Spleen (tissue), 11 donors: ENCODE measurements at regions not wholly inside any gene's neighbourhood (a gene's known extent, or its start where the extent isn't known, plus 50 kb on each side); places are given as distances from the start of the nearest gene placed in this dataset.

Experiments
- DNase-seq: peaks from one replicate; pipeline ENCODE4 v3.0.0-alpha.2; 2020
- H3K27ac ChIP-seq, 8 donors: fragments of 200-600 bp; sonication (generic) in 7 of 8; 1 replicate in 4 of 8; 2 replicates in 4 of 8; pipeline versions ENCODE4 v1.5.0 to v1.8.0; 2016 to 2021; ENCODE audit warnings: inconsistent platforms in 4 of 8, mild to moderate bottlenecking in 4 of 8, moderate library complexity in 1 of 8
- H3K27me3 ChIP-seq, 7 donors: fragments of 200-600 bp; sonication (generic) in 6 of 7; replicated peaks in 1 of 7; 1 replicate in 4 of 7; 2 replicates in 3 of 7; pipeline versions ENCODE4 v1.5.0 to v1.8.0; 2016 to 2021; ENCODE audit warnings: inconsistent platforms in 3 of 7, mild to moderate bottlenecking in 1 of 7
- H3K36me3 ChIP-seq, 6 donors: fragments of 200-600 bp; sonication (generic) in 5 of 6; 1 replicate in 4 of 6; 2 replicates in 2 of 6; pipeline versions ENCODE4 v1.5.0 to v1.8.0; 2016 to 2021; ENCODE audit warnings: inconsistent platforms in 2 of 6
- H3K4me1 ChIP-seq, 6 donors: fragments of 200-600 bp; sonication (generic) in 5 of 6; 1 replicate in 3 of 6; 2 replicates in 3 of 6; pipeline versions ENCODE4 v1.5.0 to v1.8.0; 2016 to 2021; ENCODE audit warnings: inconsistent platforms in 3 of 6
- H3K4me3 ChIP-seq, 8 donors: fragments of 200-600 bp; sonication (generic) in 7 of 8; 1 replicate in 4 of 8; 2 replicates in 4 of 8; pipeline versions ENCODE4 v1.5.0 to v1.8.0; 2016 to 2021; ENCODE audit warnings: inconsistent platforms in 4 of 8, mild to moderate bottlenecking in 4 of 8, moderate library complexity in 2 of 8
- H3K9me3 ChIP-seq, 8 donors: fragments of 200-600 bp; sonication (generic) in 7 of 8; 1 replicate in 4 of 8; 2 replicates in 4 of 8; pipeline versions ENCODE4 v1.5.0 to v1.8.0; 2016 to 2021; ENCODE audit warnings: inconsistent platforms in 4 of 8
- POLR2A ChIP-seq, 3 donors: fragments of 450-650 bp; IDR thresholded peaks; one replicate each; pipeline ENCODE4 v1.5.1; 2017; ENCODE audit warnings: antibody characterized with exemption in 3 of 3, mild to moderate bottlenecking in 1 of 3
- POLR2AphosphoS5 ChIP-seq, 3 donors: sonication (generic); formaldehyde crosslinking; IDR thresholded peaks; one replicate each; pipeline ENCODE4 v1.5.1; 2017; ENCODE audit warnings: antibody characterized with exemption in 3 of 3
- WGBS, 5 donors: extraction: QIAGEN DNeasy Blood & Tissue Kit in 3 of 5; methylation state at CpG; one replicate each; pipeline versions ENCODE4 v1.1.5 to v1.1.7; 2013 to 2018; 5-methylcytosine and 5-hydroxymethylcytosine counted together
- intact Hi-C: fragments of 100-400 bp; cut with DNase I; formaldehyde crosslinking; loops from one replicate; pipeline ENCODE4 v1.15.0; 2023; ENCODE audit warnings: low total_unique reads
- TF ChIP-seq, protein P1 (sequence below), 11 experiments: fragments of 200-600 bp in 7 of 11; fragments of 450-650 bp in 4 of 11; sonication (generic) in 4 of 11; IDR thresholded peaks in 8 of 11; conservative IDR thresholded peaks in 3 of 11; 1 replicate in 7 of 11; 2 replicates in 4 of 11; pipeline versions ENCODE4 v1.4.0 to v1.8.0; 2016 to 2021; ENCODE audit warnings: antibody characterized with exemption in 11 of 11, inconsistent platforms in 4 of 11, mild to moderate bottlenecking in 1 of 11
- donor health status: healthy with polysubstance abuse.
- donor health status: DM: no; HTN: no; CAD: no; lungs with moderate emphysema.
- donor health status: DM: no; HTN: no; CAD: no.
- donor health status: Bipolar disorder and iron deficiency.
- donor health status: healthy.
- donor health status: DM: no; HTN: no; CAD: no.
- donor health status: DM: yes; HTN: yes; CAD: no.

DNA sequence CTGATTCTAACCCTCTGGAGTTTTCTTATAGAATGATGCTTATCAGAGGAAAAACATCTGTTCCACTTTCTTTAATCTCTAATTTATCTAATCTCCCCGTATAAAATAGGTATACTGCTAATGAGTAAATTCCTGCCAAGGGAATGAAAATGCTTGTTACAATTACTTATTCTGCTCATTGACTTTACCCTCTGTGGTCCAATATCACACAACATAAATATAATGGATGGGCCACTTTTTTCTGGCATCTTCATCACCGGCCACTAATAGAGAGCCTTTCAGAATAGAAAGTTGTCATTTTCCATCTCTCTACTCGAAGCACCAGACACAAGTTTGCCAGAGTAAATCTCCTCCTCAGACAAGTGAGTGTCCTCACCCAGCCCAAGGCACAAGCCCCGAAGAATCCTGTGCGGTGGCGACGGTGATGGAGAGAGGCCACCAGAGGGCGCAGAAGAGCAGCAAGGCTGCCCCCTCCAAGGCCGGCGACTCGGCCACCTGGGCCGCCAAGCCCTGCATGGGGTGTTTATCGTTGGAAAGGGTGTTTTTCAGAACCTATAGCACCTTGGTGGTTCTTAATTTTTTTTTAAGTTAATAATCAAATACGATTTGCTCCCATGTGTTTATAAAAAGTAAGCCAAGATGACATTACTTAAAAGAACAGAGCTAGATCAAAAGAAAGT is 212.9 kb upstream of the ARID1B start:
- DNase-seq: peak; percentile 95
- TF ChIP-seq POLR2A (IDR thresholded peaks at IDR 0.05): no peak
- TF ChIP-seq POLR2AphosphoS5 (IDR thresholded peaks at IDR 0.05): peak; percentile 69 to 83 (median 73)
- TF ChIP-seq, protein P1, sequence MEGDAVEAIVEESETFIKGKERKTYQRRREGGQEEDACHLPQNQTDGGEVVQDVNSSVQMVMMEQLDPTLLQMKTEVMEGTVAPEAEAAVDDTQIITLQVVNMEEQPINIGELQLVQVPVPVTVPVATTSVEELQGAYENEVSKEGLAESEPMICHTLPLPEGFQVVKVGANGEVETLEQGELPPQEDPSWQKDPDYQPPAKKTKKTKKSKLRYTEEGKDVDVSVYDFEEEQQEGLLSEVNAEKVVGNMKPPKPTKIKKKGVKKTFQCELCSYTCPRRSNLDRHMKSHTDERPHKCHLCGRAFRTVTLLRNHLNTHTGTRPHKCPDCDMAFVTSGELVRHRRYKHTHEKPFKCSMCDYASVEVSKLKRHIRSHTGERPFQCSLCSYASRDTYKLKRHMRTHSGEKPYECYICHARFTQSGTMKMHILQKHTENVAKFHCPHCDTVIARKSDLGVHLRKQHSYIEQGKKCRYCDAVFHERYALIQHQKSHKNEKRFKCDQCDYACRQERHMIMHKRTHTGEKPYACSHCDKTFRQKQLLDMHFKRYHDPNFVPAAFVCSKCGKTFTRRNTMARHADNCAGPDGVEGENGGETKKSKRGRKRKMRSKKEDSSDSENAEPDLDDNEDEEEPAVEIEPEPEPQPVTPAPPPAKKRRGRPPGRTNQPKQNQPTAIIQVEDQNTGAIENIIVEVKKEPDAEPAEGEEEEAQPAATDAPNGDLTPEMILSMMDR (IDR thresholded peaks at IDR 0.05 in 8 of 11, conservative IDR thresholded peaks at IDR 0.05 in 3 of 11): peak; percentile 73 to 96 (median 88)
- peaks cover 0 to 14% (median 7%) of the 10 kb centered on the region in 6 donors for H3K4me1 ChIP-seq
- WGBS, 5 donors: 6 to 20% (median 9%) methylated on average over 14 of the region's 14 CpGs
- intact Hi-C loops: loop anchor here (10.0 kb wide), 2 partner anchors 121 to 201 kb away; no protein-coding TSS in a partner anchor
- no peak overlapping the region for H3K27ac ChIP-seq
- no peaks in the 10 kb centered on the region for H3K36me3 ChIP-seq
- no peak overlapping the region for H3K4me3 ChIP-seq
- H3K27me3 ChIP-seq: no peaks in the 10 kb centered on the region
- peaks cover 0 to 22% (median 16%) of the 10 kb centered on the region in 8 donors for H3K9me3 ChIP-seq

DNA sequence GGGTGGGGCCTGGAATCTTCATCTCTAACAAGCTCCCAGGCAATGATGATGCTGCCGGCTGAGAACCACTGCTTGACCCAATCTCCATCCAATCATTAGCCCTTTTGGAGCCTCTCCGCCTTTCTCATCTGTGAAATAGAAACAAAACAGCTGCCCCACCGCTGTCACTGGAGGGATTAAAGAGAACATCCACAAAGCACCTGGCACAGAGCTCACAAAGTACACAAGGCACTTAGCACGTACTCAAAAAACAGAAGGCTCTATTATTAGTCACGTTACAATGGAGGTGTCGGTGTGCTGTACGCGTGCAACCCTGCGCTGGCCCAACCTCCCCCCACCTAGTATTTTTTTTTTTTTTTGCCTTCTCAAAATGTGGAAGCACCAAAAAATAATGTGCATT is 213.5 kb upstream of the ARID1B start:
- H3K27me3 ChIP-seq: no peaks in the 10 kb centered on the region
- intact Hi-C loops: loop anchor here (10.0 kb wide), 2 partner anchors 121 to 201 kb away; no protein-coding TSS in a partner anchor
- WGBS, 5 donors: 76 to 82% (median 78%) methylated on average over 9 of the region's 9 CpGs
- no peak for DNase-seq
- peaks cover 0 to 14% (median 7%) of the 10 kb centered on the region in 6 donors for H3K4me1 ChIP-seq
- H3K9me3 ChIP-seq: peaks cover 0 to 18% (median 14%) of the 10 kb centered on the region in 8 donors
- no peak overlapping the region for H3K27ac ChIP-seq
- no peaks in the 10 kb centered on the region for H3K36me3 ChIP-seq
- no peak for TF ChIP-seq POLR2A (IDR thresholded peaks at IDR 0.05)
- TF ChIP-seq POLR2AphosphoS5 (IDR thresholded peaks at IDR 0.05): no peak
- TF ChIP-seq, protein P1 (IDR thresholded peaks at IDR 0.05 in 8 of 11, conservative IDR thresholded peaks at IDR 0.05 in 3 of 11): no peak
- no peak overlapping the region for H3K4me3 ChIP-seq

DNA sequence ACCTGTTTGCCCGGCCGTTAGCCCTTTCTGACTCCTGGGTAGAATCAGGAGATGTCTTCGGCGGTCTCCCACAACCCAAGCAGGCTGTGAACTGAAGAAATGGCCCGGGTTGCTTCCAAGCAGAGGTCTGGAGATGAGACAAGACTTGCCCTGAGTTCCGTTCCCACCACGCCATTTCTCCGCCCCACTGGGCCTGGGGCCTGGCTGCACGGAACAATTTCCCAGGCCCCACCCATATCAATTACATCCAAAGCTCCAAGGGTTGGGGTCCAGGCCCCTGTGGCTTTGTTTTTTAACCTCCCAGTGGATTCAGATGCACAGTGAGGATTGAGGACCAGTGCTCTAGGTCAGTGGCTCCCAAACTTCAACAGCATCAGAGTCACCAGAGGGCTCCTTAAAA is 214.5 kb upstream of the ARID1B start:
- peaks cover 0 to 18% (median 14%) of the 10 kb centered on the region in 8 donors for H3K9me3 ChIP-seq
- TF ChIP-seq POLR2A (IDR thresholded peaks at IDR 0.05) (no peak), POLR2AphosphoS5 (IDR thresholded peaks at IDR 0.05) (no peak)
- TF ChIP-seq, protein P1 (IDR thresholded peaks at IDR 0.05 in 8 of 11, conservative IDR thresholded peaks at IDR 0.05 in 3 of 11): no peak
- intact Hi-C loops: loop anchor here (10.0 kb wide), 2 partner anchors 122 to 202 kb away; no protein-coding TSS in a partner anchor
- 92 to 99% (median 94%) methylated on average over 7 to 9 of the region's 9 CpGs for WGBS, 5 donors
- no peak overlapping the region for H3K27ac ChIP-seq
- no peaks in the 10 kb centered on the region for H3K27me3 ChIP-seq
- H3K36me3 ChIP-seq: no peaks in the 10 kb centered on the region
- peak; percentile 66 for DNase-seq
- peaks cover 0 to 16% (median 7%) of the 10 kb centered on the region in 6 donors for H3K4me1 ChIP-seq
- H3K4me3 ChIP-seq: no peak overlapping the region

DNA sequence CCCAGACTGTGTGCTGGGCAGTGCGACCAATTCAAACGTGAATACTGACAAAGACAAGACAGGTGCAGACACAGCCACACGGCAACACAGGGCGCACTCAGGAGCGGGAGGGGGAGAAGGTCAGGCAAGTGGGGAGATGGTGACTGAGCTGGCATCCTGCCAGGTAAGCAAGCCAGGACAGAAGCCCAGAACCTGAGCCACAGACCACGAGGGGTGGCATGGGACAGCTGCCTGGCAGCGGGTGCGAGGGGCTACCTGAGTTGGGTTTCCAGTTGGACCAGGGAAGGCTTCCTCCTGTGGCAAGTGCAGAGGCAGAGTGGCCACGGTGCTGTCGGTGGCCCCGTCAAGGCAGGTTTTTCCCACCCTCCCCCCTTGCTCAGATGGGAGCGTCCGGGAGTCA is 215.2 kb upstream of the ARID1B start:
- Histone ChIP-seq H3K36me3 (no peaks in the 10 kb centered on the region), H3K9me3 (peaks cover 0 to 18% (median 14%) of the 10 kb centered on the region in 8 donors), H3K4me1 (peaks cover 0 to 22% (median 7%) of the 10 kb centered on the region in 6 donors), H3K27me3 (no peaks in the 10 kb centered on the region), H3K27ac (no peak overlapping the region), H3K4me3 (no peak overlapping the region)
- peak; percentile 62 for DNase-seq
- WGBS, 5 donors: 78 to 96% (median 91%) methylated on average over 9 to 13 of the region's 13 CpGs
- TF ChIP-seq, protein P1 (IDR thresholded peaks at IDR 0.05 in 8 of 11, conservative IDR thresholded peaks at IDR 0.05 in 3 of 11): no peak
- TF ChIP-seq POLR2AphosphoS5 (IDR thresholded peaks at IDR 0.05): no peak
- no peak for TF ChIP-seq POLR2A (IDR thresholded peaks at IDR 0.05)
- intact Hi-C loops: loop anchor here (10.0 kb wide), 2 partner anchors 123 to 203 kb away; no protein-coding TSS in a partner anchor
